ENCODE measurements at regions not wholly inside any gene's neighbourhood (a gene's known extent, or its start where the extent isn't known, plus 50 kb on each side); places are given as distances from the start of the nearest gene placed in this dataset.

DNA sequence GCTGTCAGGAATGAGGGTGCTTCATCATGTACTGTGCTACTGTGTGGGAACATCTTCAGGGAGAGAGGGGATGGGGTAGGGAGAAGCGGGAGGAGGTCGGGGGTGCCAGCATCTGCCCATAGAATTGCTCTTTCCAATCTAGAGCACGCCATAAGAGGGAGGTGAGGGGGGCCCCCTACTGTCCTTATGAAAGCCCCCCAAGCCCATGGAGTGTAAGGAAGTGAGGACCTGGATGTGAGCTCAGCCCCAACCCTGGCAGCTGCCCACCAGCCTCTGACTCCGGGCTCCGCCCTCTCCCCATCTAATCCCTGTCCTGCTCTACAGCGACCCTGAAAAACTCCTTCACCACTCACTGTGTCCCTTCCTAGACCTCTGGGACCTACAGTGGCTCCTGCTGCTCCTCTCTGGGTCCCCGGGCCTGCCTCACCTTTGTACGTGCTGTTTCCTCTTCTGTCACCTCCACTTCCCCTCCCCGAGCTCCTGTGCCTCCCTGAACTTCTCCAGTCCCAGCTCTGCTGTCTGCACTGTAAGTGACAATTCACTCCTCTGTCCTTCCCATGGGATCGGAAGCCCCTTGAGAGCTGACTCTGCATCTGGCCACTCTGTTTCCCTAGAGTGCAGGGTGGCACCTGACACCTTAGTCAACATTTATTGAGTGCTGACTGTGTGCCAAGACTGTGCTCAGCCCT lies 269.4 kb downstream of the PTPRU start:
- TF ChIP-seq, protein P1, sequence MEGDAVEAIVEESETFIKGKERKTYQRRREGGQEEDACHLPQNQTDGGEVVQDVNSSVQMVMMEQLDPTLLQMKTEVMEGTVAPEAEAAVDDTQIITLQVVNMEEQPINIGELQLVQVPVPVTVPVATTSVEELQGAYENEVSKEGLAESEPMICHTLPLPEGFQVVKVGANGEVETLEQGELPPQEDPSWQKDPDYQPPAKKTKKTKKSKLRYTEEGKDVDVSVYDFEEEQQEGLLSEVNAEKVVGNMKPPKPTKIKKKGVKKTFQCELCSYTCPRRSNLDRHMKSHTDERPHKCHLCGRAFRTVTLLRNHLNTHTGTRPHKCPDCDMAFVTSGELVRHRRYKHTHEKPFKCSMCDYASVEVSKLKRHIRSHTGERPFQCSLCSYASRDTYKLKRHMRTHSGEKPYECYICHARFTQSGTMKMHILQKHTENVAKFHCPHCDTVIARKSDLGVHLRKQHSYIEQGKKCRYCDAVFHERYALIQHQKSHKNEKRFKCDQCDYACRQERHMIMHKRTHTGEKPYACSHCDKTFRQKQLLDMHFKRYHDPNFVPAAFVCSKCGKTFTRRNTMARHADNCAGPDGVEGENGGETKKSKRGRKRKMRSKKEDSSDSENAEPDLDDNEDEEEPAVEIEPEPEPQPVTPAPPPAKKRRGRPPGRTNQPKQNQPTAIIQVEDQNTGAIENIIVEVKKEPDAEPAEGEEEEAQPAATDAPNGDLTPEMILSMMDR (IDR thresholded peaks at IDR 0.05; ENCODE audit: low read depth, low read length) = no peak
- TF ChIP-seq POLR2A (IDR thresholded peaks at IDR 0.05; ENCODE audit: extremely low read depth, insufficient read length) = no peak
- TF ChIP-seq, protein P2, sequence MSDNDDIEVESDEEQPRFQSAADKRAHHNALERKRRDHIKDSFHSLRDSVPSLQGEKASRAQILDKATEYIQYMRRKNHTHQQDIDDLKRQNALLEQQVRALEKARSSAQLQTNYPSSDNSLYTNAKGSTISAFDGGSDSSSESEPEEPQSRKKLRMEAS (IDR thresholded peaks at IDR 0.05; ENCODE audit: low read depth, low read length) = no peak
- no peak for TF ChIP-seq MYC (IDR thresholded peaks at IDR 0.05; ENCODE audit: low read depth, low read length)

Data from NB4 (cell line).